SU-DHL-6 (cell line): ENCODE measurements at regions not wholly inside any gene's neighbourhood (a gene's known extent, or its start where the extent isn't known, plus 50 kb on each side); places are given as distances from the start of the nearest gene placed in this dataset.

Experiments used
- CTCF ChIP-seq: fragments of 200-600 bp; sonication (generic); IDR thresholded peaks from one replicate; pipeline ENCODE4 v1.5.1; 2017; ENCODE audit warnings: antibody characterized with exemption, mild to moderate bottlenecking, low read length, moderate library complexity; ENCODE audit not compliant: insufficient read depth, poor library complexity, severe bottlenecking
- EZH2phosphoT487 ChIP-seq: fragments of 200-600 bp; sonication (generic), shearing (Covaris generic); conservative IDR thresholded peaks from 2 replicates; pipeline ENCODE4 v1.6.1; 2018; ENCODE audit warnings: mild to moderate bottlenecking, antibody characterized with exemption, low read length, moderate library complexity, mixed read lengths

GRCh38 chr4:28082686-28083390, 1222.2 kb downstream of the STIM2 start:
- TF ChIP-seq CTCF, result no peak
- no peak for TF ChIP-seq EZH2phosphoT487
